ENCODE measurements at regions not wholly inside any gene's neighbourhood (a gene's known extent, or its start where the extent isn't known, plus 50 kb on each side); places are given as distances from the start of the nearest gene placed in this dataset.

DNA sequence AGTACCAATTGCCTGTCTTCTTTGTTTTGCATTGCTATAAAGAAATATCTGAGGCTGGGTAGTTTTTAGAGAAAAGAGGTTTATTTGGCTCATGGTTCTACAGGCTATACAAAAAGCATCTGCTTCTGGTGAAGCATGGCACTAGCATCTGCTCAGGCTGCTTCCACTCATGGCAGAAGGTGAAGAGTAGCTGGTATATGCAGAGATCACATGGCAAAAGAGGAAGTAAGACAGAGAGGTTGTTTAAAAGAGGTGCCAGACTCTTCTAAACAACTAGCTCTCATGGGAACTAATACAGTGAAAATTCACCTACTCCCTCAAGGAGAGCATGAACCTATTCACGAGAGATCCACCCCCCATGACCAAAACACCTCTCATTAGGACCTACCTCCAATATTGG, 56.7 kb upstream of the GUCA2B start:
- no peak for DNase-seq (ENCODE audit: low read depth)

DNA sequence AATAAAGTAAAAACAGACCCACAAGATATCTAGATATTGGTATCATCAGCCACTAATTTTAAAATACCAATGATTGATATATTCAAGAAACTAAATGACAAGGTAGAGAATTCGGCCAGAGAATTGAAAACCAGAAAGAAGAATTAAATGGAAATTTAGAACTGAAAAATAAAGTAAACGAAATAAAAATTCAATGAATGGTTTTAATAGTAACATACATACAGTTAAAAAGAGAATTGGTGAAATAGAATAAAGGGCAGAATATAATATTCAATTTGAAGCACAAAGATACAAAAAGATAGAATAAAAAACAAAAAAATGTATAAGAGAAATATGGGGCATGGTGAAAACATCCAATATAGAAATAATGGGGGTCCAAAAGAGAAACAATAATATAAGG, 64.0 kb upstream of the GUCA2B start:
- DNase-seq (ENCODE audit: low read depth), result no peak

DNA sequence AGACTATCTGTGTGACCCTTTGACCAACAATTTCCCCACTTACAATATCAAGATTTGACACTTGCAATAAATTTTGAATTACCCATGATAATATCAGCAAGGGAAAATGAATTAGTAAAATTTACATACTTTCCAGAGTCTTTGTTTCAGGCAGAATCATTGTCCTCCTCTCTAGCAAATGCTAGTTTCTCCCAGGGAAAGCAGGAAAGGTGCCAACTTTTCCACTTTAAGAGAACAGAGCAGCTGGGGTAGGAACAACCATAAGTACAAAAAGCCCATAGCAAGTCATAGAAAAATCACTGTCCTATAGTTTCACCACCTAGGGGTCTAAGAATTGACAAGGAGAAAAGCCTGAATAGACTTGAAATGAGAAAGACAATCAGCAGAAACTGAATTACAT, 67.1 kb upstream of the GUCA2B start:
- DNase-seq (ENCODE audit: low read depth), result no peak

- DNase-seq (ENCODE audit: low read depth), result no peak
Observed at GRCh38 chr1:42085596-42085995, 67.6 kb upstream of the GUCA2B start.

GRCh38 chr1:42081475-42081874, 71.7 kb upstream of the GUCA2B start:
- no peak for DNase-seq (ENCODE audit: low read depth)

- no peak for DNase-seq (ENCODE audit: low read depth)
Observed at GRCh38 chr1:42075179-42075578, 78.0 kb upstream of the GUCA2B start.

GRCh38 chr1:42070996-42071395, 82.2 kb upstream of the GUCA2B start:
- DNase-seq (ENCODE audit: low read depth), result no peak

GRCh38 chr1:42057800-42058199, 95.4 kb upstream of the GUCA2B start:
- DNase-seq (ENCODE audit: low read depth), result no peak

- no peak for DNase-seq (ENCODE audit: low read depth)
Observed at GRCh38 chr1:42056460-42056859, 96.8 kb upstream of the GUCA2B start.

DNA sequence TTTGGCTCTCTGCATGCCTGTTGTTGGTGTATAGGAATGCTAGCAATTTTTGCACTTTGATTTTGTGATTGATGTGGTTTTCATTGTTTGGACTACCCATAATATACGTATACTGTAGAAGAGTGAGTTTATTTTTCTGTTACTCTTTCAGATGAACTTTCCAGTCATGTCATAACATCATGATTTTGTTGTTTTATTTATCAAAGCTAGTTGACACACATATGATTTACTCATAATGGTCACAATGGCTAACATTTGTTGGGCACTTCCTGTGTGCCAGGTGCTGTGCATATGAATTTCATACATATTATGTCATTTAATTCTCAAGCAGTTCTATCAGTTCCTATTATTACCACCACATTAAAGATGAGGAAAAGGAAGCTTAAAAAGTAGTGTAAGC, 98.1 kb upstream of the GUCA2B start:
- no peak for DNase-seq (ENCODE audit: low read depth)

GRCh38 chr1:42052072-42052699, 101.0 kb upstream of the GUCA2B start:
- DNase-seq (ENCODE audit: low read depth), result no peak

- DNase-seq (ENCODE audit: low read depth), result no peak
Observed at GRCh38 chr1:42047508-42047880, 105.7 kb upstream of the GUCA2B start.

- no peak for DNase-seq (ENCODE audit: low read depth)
Observed at GRCh38 chr1:42046761-42047507, 106.3 kb upstream of the GUCA2B start.

DNA sequence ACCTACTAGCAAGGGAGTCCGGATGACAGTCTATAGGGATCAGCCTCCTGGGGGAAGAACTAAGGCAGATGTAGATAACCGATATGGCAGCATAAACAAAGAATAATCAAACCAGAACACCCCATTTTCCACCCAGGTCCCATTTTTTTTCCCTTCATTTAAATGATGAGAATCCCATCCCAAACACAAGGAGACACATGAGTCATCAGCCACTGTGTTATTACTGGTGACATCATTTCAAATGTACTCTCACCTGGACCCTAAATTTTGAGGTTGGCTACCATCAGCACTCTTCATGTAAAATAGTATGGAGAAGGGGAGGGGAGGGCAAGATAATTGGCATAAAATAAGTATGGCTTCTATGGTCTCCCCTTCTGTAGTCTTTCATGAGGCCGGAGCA, 108.9 kb upstream of the GUCA2B start:
- no peak for DNase-seq (ENCODE audit: low read depth)

DNA sequence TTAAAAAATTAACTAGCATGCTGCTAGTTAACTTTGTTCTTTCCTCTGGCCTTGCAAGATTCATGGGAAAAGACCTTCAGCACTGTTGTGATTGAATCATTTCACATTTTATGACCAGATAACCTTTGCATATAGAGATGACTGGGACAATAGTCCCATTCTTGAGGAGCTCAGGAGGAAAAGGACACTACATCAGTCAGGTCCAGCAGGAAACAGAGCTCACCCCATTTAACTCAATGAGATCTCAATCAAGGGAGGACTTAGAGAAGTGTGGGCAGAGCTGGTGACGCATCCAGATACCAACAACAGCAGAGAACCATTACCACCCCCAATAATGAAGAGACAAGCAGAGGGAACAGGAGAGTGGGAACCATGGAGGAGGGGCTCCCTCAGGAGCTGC, 109.4 kb upstream of the GUCA2B start:
- no peak for DNase-seq (ENCODE audit: low read depth)

GRCh38 chr1:42043182-42043581, 110.0 kb upstream of the GUCA2B start:
- no peak for DNase-seq (ENCODE audit: low read depth)

- DNase-seq (ENCODE audit: low read depth), result no peak
Observed at GRCh38 chr1:42041031-42041430, 112.2 kb upstream of the GUCA2B start.

DNA sequence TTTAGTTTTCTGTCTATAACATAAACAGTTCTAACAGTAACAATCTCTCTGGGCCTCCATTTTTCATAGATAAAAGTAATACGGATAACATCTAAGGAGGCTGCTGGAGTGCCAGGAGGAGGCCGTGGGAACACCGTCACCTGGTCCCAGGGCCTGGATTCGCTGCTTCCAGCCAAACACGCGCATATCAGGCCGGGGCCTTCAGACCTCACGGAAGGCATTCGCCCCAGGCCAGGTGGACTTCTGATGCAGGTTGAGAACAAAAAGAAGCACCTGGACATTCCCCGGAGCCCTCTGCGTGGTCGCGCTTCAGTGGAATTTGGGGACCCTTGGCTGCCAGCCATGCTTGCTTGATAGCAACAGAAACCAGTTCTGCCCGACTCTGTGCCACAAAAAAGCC, 113.1 kb upstream of the GUCA2B start:
- no peak for DNase-seq (ENCODE audit: low read depth)

DNA sequence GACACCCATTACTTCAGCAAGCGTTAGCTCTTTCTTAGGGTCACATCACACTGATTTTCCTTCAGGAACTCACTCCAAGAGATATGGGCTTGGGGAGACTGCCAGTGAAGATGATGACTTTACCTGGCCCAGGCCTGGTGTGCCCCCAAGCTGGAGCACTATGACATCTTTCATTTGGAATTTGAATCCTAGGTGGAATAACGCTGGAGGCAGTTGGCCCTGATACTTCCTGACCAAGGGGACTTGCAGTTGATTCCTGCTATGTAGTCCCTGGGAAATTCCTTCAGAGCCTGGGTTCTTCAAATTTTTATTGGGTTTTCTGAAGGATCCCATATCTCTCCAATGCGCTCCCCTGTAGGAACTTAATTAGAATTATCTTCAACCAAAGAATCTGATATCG, 114.9 kb upstream of the GUCA2B start:
- no peak for DNase-seq (ENCODE audit: low read depth)

- DNase-seq (ENCODE audit: low read depth), result no peak
Observed at GRCh38 chr1:42037586-42037985, 115.6 kb upstream of the GUCA2B start.

- no peak for DNase-seq (ENCODE audit: low read depth)
Observed at GRCh38 chr1:42037161-42037560, 116.0 kb upstream of the GUCA2B start.

- peak; percentile 65 for DNase-seq (ENCODE audit: low read depth)
Observed at GRCh38 chr1:42035830-42036604, 117.2 kb upstream of the GUCA2B start.

DNA sequence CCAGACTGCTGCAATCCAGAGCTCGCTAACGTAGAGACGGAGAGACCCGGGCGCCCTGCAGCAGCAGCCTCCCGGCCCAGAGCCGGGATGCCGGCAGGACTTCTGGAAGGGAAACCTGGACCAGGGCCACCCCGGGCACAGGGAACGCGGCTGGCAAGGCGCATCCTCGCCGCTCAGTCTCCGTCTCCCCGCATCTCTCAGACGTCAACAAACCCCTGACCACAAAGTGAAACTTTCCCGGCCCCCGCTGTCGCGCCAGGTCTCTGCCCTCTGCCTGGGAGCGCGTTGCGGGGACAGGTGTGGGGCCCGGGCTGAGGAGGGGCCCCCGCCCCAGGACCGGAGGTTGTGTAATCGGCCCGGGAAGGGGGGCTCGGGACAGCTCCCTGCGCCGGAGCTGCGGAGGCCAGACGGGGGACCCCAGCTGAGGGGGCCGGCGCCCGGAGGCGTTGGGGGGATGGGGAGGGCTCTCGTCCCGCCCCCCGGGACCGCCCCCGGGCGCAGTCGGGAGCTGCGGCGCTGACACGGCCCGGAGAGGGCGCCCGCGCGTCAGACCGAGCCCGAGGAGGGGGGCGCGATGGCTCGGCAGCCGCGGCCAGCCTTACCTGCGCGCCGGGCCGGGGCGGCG, 116.6 kb upstream of the HIVEP3 start:
- DNase-seq (ENCODE audit: low read depth), result peak; percentile 11
